ENCODE measurements at regions not wholly inside any gene's neighbourhood (a gene's known extent, or its start where the extent isn't known, plus 50 kb on each side); places are given as distances from the start of the nearest gene placed in this dataset.

DNA sequence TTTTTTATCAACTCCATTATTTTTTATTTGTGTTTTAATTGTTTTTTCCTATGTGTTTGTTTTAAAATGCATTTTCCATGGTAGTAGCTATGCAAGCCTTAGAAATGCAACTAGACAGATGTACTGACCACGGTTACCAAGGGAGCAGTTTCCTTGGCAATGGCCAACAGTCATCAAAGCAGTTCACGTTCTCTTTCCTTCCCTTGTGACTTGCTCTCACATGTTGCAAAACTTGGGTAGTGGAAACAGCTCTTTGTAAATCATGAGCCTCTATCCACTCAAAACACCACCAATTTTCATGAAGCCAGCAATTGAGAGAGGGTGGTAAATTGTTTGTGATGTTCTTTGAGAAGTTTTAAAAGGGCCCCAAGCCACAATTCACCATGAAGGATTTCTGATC is 499.4 kb upstream of the MDFIC2 start:
- TF ChIP-seq EZH2 (IDR thresholded peaks at IDR 0.05; ENCODE audit: borderline replicate concordance, low read depth, low read length, poor library complexity, severe bottlenecking), result no peak
- TF ChIP-seq, protein P1, sequence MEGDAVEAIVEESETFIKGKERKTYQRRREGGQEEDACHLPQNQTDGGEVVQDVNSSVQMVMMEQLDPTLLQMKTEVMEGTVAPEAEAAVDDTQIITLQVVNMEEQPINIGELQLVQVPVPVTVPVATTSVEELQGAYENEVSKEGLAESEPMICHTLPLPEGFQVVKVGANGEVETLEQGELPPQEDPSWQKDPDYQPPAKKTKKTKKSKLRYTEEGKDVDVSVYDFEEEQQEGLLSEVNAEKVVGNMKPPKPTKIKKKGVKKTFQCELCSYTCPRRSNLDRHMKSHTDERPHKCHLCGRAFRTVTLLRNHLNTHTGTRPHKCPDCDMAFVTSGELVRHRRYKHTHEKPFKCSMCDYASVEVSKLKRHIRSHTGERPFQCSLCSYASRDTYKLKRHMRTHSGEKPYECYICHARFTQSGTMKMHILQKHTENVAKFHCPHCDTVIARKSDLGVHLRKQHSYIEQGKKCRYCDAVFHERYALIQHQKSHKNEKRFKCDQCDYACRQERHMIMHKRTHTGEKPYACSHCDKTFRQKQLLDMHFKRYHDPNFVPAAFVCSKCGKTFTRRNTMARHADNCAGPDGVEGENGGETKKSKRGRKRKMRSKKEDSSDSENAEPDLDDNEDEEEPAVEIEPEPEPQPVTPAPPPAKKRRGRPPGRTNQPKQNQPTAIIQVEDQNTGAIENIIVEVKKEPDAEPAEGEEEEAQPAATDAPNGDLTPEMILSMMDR (conservative IDR thresholded peaks at IDR 0.05; ENCODE audit: low read depth, low read length), result no peak
- Histone ChIP-seq H3K36me3 (ENCODE audit: insufficient read depth, low read length, poor library complexity, severe bottlenecking) (no peaks in the 10 kb centered on the region), H3K9me3 (ENCODE audit: low read depth, low read length, poor library complexity, severe bottlenecking) (no peaks in the 10 kb centered on the region), H3K27ac (ENCODE audit: low read depth, low read length, poor library complexity, severe bottlenecking) (no peak overlapping the region), H3K4me3 (ENCODE audit: low read depth, low read length, poor library complexity, severe bottlenecking) (no peak overlapping the region), H3K27me3 (replicated peaks; ENCODE audit: insufficient read depth, low read depth, low read length, poor library complexity) (no peaks in the 10 kb centered on the region), H3K4me1 (ENCODE audit: insufficient read depth, low read length, poor library complexity, severe bottlenecking) (no peaks in the 10 kb centered on the region)
- no TSS peak for BruUV-seq (replicated peaks)
- no peak for DNase-seq (ENCODE audit: low spot score)
- POLR2A ChIA-PET (ENCODE audit: low non-redundant PET), result no interaction called here
- intact Hi-C loops (cut with micrococcal nuclease; ENCODE audit: unreplicated experiment), result no loop called here
- CTCF ChIA-PET, result no interaction called here

DNA sequence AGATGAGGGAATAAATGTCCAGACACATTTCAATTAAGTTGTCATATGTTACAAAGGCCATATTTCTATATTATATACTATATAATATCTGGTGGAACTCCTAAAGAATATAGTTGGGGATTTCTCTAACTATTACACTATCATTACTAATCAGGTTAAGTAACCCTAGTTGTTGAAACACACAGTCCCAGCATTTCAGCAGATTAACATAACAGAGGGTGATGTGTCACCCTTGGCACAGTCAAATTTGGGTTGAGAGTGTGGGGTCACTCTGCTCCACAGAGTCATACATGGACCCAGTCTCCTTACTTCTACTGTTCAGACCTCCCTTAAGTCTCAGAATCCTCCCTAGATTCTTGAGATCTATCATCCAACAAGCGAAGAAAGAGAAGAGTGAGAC is 496.4 kb upstream of the MDFIC2 start:
- DNase-seq (ENCODE audit: low spot score), result no peak
- BruUV-seq (replicated peaks), result no TSS peak
- H3K4me3 ChIP-seq (ENCODE audit: low read depth, low read length, poor library complexity, severe bottlenecking), result no peak overlapping the region
- H3K27ac ChIP-seq (ENCODE audit: low read depth, low read length, poor library complexity, severe bottlenecking), result no peak overlapping the region
- POLR2A ChIA-PET (ENCODE audit: low non-redundant PET), result no interaction called here
- no peaks in the 10 kb centered on the region for H3K27me3 ChIP-seq (replicated peaks; ENCODE audit: insufficient read depth, low read depth, low read length, poor library complexity)
- CTCF ChIA-PET, result no interaction called here
- no peaks in the 10 kb centered on the region for H3K36me3 ChIP-seq (ENCODE audit: insufficient read depth, low read length, poor library complexity, severe bottlenecking)
- H3K4me1 ChIP-seq (ENCODE audit: insufficient read depth, low read length, poor library complexity, severe bottlenecking), result no peaks in the 10 kb centered on the region
- intact Hi-C loops (cut with micrococcal nuclease; ENCODE audit: unreplicated experiment), result no loop called here
- H3K9me3 ChIP-seq (ENCODE audit: low read depth, low read length, poor library complexity, severe bottlenecking), result no peaks in the 10 kb centered on the region
- TF ChIP-seq EZH2 (IDR thresholded peaks at IDR 0.05; ENCODE audit: borderline replicate concordance, low read depth, low read length, poor library complexity, severe bottlenecking), result no peak
- TF ChIP-seq, protein P1 (conservative IDR thresholded peaks at IDR 0.05; ENCODE audit: low read depth, low read length), result no peak

DNA sequence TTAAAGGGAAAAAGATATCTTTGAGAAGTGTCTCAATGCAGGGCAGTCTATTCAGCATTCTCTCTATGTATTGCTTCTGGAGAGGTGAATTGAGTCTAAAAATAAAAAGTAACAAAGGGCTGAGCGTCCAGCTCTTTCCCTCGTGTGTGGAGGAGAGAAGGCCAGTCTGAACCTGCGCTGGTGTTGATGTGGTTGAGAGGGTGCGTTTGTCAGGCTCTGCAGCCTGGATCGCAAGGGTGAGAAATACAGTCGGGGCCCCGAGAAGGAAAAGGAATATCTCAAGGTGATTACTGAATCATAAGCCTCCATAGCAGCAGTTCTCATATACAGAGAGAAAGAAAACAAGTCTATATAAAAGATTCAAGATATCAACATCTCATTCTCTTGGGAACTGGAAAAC is 494.1 kb upstream of the MDFIC2 start:
- ChIA-PET CTCF (no interaction called here), POLR2A (ENCODE audit: low non-redundant PET) (no interaction called here)
- H3K4me1 ChIP-seq (ENCODE audit: insufficient read depth, low read length, poor library complexity, severe bottlenecking), result no peaks in the 10 kb centered on the region
- no peak for DNase-seq (ENCODE audit: low spot score)
- no peaks in the 10 kb centered on the region for H3K9me3 ChIP-seq (ENCODE audit: low read depth, low read length, poor library complexity, severe bottlenecking)
- TF ChIP-seq, protein P1 (conservative IDR thresholded peaks at IDR 0.05; ENCODE audit: low read depth, low read length), result no peak
- TF ChIP-seq EZH2 (IDR thresholded peaks at IDR 0.05; ENCODE audit: borderline replicate concordance, low read depth, low read length, poor library complexity, severe bottlenecking), result no peak
- BruUV-seq (replicated peaks), result no TSS peak
- no peaks in the 10 kb centered on the region for H3K27me3 ChIP-seq (replicated peaks; ENCODE audit: insufficient read depth, low read depth, low read length, poor library complexity)
- H3K27ac ChIP-seq (ENCODE audit: low read depth, low read length, poor library complexity, severe bottlenecking), result no peak overlapping the region
- H3K4me3 ChIP-seq (ENCODE audit: low read depth, low read length, poor library complexity, severe bottlenecking), result no peak overlapping the region
- intact Hi-C loops (cut with micrococcal nuclease; ENCODE audit: unreplicated experiment), result no loop called here
- no peaks in the 10 kb centered on the region for H3K36me3 ChIP-seq (ENCODE audit: insufficient read depth, low read length, poor library complexity, severe bottlenecking)
